CD4-positive, alpha-beta T cell treated with Interleukin-4 for 4 hours (primary cell): ENCODE measurements at regions not wholly inside any gene's neighbourhood (a gene's known extent, or its start where the extent isn't known, plus 50 kb on each side); places are given as distances from the start of the nearest gene placed in this dataset.
"Not testable (repeated sequence)": the region's sequence is repeated elsewhere in the genome, so short reads cannot be mapped to it uniquely, and the experiment has no call there.

Source experiments
- DNase-seq: peaks from one replicate; pipeline ENCODE4 v3.0.0-alpha.2; 2020

GRCh38 chr12:89151536-89151935 lies 200.8 kb downstream of the DUSP6 start:
- DNase-seq: no peak

- DNase-seq: not testable (repeated sequence)
Observed at GRCh38 chr12:89150789-89151188, 201.5 kb downstream of the DUSP6 start.

DNA sequence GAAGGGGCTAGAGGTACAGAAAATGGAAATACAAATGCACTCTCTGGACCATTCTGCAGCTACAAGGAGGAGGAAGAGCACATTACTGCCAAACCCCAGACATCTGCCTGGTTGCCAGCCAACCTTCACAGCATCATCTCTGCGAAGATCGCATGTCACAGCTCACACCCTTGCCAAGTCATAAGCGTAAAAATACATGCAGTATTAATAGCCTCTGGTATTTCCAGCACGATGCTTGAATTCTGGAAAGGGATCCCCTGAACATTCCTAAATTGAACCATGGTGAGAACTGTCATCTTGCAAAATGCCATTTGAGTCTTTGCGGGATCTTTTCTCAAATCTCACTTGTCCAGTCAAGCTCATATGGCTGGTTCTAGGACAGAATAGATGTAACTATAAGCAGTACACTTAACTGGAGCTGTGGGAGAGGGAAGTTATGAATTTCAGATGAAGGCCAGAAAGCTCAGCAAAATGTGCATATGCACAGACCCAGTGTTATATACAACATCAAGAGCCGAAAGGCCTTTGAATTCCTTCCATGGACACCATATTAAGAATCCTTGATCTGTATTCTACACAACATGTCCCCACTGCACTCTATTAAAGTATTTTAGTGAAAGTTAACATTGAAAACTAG lies 211.6 kb downstream of the DUSP6 start:
- DNase-seq: no peak

DNA sequence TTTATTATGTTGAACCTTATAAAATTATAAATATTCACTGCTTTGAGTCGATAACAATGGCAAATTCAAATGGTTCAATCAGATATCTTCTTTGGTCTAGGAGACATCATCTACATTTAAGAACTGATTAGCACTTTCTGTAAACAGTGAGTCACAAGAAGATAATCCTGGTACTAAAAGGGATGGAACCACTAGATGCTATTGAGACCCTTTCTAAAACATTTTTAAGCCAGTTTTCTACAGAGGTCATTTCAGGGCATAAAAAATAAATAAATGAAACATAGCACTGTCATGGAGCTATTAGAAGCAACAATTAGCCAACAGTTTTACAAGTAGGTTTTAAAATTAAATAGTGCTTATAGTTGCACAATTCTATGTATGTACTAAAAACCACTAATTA lies 212.2 kb downstream of the DUSP6 start:
- DNase-seq: no peak

- DNase-seq: no peak
Observed at GRCh38 chr12:89139390-89139789, 212.9 kb downstream of the DUSP6 start.

DNA sequence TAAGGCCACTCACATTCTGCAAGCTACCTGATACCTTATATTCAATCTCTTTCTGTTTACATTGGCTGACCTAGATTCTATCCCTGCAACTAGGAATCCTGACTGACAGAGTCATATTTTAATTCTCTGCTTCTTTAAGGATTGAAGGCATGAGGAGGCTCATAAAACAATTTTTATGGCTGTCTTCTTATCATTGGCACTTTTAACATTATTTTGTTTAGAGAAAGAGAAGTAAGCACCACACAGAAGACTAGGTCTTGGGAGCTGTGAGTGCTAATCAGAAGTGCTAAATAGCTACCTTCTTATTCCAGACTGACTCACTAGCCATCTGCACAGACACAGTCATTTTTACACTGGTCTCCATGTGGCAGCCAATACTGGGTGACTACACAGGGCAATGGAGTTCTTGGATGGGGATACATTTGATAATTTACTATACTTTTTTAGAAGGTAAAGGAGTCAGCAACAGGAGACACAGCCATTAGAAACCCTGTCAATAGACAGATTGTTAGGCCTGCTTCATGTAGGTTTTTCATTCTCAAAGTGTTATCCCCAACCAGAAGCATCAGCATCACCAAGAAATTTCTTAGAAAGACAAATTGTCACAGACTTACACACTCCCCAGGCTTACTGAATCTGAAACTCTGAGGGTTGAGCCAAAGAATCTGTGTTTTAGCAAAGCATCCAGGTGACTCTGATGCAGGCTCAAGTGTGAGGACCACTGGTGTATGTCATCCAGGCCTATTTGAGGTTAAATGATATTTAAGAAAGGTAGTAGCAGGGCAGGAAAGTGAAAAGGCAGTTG lies 214.1 kb downstream of the DUSP6 start:
- no peak for DNase-seq

DNA sequence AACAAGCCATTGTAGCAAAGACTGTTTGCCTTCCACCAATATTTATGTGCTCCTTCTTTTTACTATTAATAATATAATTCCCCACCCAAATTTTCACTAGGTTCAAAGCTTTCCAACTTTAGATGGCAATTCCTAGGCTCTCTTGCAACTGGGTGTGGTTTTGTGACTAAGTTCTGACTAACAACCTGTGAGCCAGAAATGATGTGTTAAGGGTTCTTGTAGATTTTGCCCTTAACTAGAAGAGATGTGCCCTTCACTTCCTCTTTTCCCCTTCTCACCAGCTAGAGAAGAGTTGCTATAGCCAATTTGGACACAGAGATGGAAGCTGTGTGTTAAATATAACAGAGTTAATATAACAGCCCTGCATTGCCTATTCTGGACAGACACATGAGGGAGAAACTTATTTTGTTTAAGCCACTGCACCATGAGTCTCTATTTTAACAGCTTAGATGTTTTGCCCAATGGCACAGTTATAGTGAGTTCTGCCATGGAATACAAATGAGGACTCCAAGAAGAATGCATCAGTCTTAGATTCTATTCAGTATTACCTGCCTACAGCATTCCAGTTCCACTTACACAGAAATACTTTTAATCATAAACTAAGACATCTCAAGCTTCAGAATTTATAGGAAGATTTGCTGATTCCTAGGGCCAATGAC lies 216.2 kb downstream of the DUSP6 start:
- DNase-seq: no peak

DNA sequence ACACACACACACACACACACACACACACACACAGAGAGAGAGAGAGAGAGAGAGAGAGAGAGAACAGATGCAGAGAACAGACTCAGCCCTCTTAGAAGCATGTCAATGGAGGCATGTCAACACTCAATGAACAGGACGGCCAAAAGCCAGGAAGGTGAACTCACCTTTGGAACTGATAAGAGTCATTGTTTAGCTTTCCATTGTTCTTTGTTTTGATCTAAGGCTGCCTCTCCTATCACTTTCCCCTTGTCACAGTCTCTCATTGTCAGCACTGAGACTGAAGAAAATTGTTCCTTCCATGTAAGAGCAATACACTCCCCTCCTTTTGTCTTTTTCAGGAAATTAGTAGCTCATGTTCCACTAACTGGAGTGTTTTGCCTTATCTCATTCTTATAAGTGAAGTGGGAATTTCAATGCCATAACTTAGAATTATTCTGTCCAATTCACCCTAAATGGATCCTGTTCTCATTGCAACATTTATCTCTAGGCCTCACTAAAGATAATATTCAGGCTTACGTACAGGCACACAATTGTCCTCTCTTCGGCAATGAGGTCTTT lies 218.0 kb downstream of the DUSP6 start:
- no peak for DNase-seq

DNA sequence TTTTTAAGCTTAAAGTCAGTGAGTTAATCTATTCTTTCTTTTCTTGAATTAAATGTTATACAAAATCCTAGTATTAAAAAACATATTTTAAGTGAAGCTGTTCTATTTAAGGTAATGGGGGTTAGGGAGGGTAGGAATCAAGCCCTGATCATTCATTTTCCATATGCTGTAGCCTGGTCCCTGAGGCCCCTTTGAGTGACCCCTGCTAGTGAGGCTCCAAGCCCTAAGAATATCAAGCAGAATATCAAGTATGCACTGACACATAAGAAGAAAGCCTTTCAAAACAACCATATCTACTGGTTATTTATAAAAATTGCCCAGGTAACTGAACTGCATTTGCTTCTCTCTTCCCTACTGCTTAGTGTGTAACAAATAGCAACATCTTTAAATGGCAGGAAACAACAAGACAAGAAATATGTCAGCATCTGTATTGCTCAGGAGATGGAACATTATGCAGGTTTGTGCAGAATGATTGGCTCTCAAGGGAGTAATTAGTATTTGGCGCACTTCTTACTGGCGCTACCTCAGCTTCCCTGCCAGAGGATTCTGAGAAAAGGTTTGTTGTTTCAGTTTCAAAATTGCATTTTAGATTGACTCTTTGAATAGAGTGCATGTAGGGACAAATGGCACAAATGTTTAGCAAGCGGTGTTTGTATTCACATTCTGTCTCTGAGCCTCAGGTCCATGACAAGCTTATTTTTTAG lies 223.0 kb downstream of the DUSP6 start:
- DNase-seq: no peak

DNA sequence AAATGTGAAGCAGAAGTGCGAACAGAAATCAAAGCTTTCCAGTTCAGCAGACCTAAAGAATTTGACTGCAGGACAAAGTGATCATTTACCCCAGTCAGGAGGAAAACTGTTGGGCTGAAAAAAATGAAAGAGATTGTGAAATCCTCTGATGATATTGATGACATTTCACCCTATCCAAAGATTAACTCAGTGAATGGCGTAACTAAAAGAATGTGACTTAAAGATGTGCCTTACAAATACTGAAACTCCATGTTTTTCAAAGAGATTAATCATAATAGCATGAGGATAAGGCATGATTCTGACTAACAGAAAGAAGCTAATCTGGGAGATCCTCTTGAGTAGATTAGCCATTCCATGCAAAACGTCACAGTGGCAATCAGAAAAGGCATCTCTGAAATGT lies 225.6 kb downstream of the DUSP6 start:
- no peak for DNase-seq

DNA sequence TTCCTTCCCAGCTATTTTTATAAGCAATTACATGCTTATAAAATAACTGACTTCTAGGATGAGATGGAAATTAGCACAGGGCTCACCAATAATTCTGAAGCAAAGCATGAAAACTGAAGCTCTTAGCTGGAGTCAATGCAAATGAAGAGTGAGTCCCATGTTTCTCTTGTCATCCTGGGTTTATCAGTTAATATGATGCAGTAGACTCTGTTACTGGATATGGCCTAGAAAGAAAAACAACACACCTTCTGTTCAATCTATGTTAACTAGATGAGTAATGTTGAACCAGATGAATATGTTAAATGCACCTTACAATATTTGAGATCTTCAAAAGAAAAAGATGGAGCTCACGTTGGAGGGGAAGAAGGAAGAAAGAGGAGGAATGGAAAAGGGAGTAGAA lies 229.4 kb downstream of the DUSP6 start:
- no peak for DNase-seq

DNA sequence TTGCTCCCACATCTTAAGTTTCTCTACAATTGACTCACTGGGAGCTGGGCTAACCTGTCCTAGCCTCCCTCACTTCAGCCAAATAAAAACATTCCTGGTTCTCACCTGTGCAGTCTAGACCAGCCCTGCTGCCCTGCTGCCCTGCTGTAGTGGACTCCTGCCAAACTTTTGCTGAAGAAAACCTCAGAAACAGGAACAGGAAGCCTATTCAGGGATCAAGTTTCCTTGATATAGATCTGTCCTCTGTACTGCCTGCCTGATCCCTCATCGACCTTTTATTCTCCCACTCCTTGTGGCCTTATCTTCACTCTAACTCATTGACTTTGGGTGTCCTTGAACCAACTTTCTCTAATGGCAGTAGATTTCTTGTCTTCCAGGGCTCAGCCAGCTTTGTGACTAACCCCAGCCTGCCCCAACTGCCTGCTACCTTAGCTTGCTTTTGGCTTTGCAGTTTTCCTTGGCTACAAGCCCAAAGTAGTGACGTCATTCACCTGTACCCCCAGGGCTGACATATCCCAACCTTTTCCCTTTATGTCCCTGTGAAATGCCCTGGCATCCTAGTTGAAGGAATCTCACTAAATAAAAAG lies 234.8 kb downstream of the DUSP6 start:
- DNase-seq: no peak

GRCh38 chr12:89111964-89112363 lies 240.3 kb downstream of the DUSP6 start:
- DNase-seq: no peak

- DNase-seq: no peak
Observed at GRCh38 chr12:89108265-89108664, 244.0 kb downstream of the DUSP6 start.

DNA sequence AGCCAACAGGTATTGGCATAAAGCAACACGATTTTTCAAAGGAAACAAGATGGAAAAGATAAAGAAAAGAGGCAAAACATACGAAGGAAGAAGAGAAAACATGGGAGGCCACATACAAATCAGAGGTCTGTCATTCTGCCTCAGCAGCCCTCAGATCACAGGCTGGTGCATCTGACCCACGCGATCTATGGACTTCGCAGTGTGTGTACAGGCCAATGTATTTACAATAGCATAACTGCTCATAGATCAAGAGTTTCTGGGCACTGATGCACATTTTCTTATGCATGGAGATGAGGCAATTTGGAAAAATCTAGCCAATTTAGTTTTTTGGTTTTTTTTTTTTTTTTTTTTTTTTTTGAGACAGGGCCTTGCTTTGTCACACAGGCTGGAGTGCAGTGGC lies 245.4 kb downstream of the DUSP6 start:
- no peak for DNase-seq

DNA sequence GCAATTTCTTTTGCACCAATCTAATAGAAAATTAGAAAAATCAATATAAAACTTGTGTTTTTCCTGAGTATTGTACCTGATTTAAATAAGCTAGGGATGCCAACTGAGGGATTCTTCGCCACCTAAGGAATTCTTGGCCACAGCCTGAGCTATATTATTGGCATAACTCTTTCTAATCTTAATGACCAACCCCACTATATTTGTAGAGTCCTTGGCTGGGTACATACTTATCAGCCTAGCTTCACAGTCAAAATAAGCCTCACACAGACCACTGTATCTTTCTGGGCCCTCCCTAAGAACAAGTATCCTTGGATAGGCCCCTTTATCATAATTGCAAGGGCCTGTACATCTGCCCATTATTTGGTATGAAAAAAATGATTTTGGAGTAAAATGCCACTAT lies 247.1 kb downstream of the DUSP6 start:
- DNase-seq: no peak

GRCh38 chr12:89103831-89104230 lies 248.5 kb downstream of the DUSP6 start:
- DNase-seq: no peak

DNA sequence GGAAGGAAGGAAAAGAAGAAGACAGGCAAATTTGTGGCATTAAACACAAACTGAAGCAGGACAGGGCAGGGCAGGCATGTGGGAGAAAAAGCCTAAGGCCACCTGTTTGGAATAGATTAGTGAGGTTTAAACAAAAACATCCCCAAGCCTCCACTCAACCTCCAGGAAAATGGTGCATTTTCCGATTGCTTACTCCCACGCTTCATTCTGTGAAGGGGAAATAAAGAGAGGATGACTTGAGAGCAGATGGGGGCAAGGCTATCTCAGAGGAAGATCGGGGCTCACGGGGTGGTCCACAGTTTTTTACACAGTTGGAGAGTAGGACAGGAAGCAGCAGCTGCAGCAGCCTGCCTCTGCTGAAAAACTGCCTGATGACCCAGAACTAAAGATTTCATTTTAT lies 250.9 kb downstream of the DUSP6 start:
- DNase-seq: no peak

DNA sequence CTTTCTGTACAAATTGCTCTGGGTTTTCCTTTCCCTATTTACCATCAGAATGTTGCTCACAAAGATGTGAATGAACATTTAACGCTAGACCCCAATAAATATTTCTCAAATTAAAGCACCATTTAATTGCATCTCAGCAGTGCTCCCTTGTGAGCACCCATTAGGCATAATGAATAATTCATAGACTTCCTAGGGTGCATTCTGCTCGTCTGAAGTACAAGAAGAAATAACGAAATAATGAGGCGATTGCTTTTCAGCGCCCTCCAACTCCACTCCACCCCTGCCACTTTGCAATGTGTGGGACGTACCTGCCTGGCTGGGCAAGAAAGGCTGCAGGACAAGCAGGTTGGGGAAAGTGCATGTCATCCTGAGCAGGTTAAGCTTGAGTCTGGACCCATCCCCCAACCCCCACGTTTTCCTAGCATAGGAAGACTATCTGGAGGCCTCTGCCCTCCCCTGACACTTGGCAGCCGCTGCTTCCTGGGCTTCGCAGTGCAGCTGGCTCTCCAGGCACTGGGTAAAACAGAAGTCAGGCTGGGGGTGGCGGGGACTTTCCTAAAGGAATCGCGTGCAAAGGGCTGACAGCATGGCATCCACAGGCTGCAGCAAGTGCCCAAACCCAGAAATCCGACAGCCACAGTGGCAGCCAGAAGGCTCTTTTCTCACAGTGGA lies 253.7 kb downstream of the DUSP6 start:
- DNase-seq: no peak

DNA sequence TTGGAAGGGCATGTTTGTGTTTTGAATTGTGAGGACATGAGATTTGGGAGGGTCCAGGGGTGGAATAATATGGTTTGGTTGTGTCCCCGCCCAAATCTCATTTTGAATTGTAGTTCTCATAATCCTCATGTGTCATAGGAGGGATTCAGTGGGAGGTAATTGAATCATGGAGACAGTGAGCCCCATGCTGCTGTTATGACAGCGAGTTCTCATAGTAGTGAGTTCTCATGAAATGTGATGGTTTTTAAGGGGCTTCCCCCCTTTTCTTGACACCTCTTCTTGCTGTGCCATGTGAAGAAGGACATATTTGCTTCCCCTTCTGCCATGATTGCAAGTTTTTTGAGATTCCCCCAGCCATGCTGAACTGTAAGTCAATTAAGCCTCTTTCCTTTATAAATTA lies 260.0 kb downstream of the DUSP6 start:
- no peak for DNase-seq

DNA sequence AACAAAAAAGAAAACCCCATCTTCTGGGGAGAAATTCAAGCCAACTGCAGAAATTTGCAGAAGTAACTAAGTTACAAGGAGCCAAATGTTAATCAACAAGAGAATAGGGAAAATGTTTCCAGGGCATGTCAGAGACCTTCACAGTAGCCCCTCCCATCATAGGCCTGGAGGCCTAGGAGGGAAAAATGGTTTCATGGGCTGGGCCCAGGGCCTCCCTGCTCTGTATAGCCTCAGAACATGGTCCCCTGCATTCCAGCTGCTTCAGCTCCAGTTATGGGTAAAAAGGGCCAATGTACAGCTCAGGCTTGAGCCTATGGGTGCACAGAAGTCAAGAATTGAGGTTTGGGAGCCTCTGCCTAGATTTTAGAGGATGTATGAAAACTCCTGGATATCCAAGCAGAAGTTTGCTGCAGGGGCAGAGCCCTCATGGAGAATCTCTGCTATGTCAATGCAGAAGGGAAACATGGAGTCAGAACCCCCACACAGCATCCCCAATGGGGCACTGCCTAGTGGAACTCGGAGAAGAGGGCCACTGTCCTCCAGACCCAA lies 260.9 kb downstream of the DUSP6 start:
- no peak for DNase-seq

GRCh38 chr12:89089264-89089663 lies 263.0 kb downstream of the DUSP6 start:
- DNase-seq: no peak
